ENCODE measurements at regions not wholly inside any gene's neighbourhood (a gene's known extent, or its start where the extent isn't known, plus 50 kb on each side); places are given as distances from the start of the nearest gene placed in this dataset.

DNA sequence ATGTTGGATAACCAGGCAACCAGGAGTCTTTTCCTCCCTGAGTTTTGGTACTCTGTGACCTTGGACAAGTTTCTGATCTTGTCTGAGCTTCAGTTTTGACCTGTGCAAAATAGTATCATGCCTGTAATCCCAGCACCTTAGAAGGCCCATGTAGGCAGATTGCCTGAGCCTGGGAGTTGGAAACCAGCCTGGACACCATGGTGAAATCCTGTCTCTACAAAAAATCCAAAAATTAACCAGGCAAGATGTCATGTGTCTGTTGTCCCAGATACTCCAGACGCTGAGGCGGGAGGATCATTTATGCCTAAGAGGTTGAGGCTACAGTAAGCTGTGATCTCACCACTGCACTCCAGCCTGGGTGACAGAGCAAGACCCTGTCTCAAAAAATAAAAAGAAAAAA, 114.8 kb downstream of the IL12A start:
- H3K9me3 ChIP-seq = no peaks in the 10 kb centered on the region
- no peaks in the 10 kb centered on the region for H3K36me3 ChIP-seq
- no peaks in the 10 kb centered on the region for H3K4me1 ChIP-seq
- no peak overlapping the region for H3K4me3 ChIP-seq
- 94 to 98% (median 97%) methylated on average over 2 of the region's 2 CpGs for WGBS, 5 donors
- intact Hi-C loops (cut with DNase I; ENCODE audit: low total_unique reads) = no loop called here
- no peak for TF ChIP-seq POLR2A (IDR thresholded peaks at IDR 0.05)
- no peak for TF ChIP-seq POLR2AphosphoS5 (IDR thresholded peaks at IDR 0.05)
- TF ChIP-seq, protein P1, sequence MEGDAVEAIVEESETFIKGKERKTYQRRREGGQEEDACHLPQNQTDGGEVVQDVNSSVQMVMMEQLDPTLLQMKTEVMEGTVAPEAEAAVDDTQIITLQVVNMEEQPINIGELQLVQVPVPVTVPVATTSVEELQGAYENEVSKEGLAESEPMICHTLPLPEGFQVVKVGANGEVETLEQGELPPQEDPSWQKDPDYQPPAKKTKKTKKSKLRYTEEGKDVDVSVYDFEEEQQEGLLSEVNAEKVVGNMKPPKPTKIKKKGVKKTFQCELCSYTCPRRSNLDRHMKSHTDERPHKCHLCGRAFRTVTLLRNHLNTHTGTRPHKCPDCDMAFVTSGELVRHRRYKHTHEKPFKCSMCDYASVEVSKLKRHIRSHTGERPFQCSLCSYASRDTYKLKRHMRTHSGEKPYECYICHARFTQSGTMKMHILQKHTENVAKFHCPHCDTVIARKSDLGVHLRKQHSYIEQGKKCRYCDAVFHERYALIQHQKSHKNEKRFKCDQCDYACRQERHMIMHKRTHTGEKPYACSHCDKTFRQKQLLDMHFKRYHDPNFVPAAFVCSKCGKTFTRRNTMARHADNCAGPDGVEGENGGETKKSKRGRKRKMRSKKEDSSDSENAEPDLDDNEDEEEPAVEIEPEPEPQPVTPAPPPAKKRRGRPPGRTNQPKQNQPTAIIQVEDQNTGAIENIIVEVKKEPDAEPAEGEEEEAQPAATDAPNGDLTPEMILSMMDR (IDR thresholded peaks at IDR 0.05 in 8 of 11, conservative IDR thresholded peaks at IDR 0.05 in 3 of 11) = no peak
- peaks cover 0 to 4% (median 0%) of the 10 kb centered on the region in 7 donors for H3K27me3 ChIP-seq (replicated peaks in 1 of 7)
- DNase-seq = no peak
- H3K27ac ChIP-seq = no peak overlapping the region

DNA sequence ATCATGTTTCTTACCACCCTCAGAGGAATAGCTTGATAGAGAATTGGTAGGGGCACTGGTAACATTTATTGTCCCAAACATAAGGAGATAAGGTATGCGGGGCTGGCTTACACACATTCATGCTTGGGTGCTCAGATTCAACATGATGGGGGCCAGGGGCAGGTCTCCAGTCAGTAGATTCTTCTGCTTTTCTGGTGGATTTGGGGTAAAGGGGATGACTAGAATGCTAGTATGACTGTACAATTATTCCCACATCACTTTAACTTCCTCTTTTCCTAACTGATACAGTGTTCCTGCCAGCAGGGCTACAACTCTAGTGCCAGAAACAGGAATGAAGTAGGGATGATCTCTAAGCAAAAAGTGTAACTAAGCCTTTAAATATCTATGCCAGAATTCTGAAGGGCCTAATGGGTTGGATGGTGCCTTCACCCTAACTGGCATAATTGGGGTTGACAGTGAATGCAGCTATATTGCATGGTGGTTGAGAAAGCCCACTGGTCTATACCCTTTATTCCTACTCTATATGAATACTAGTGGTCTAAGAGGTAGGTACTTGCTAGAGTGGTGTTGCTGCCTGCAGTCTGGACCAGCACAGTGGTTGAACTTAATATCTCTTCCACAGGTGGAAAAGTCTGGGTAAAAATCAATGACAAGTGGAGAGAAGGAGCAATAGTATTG, 117.4 kb downstream of the IL12A start:
- no peak overlapping the region for H3K27ac ChIP-seq
- H3K27me3 ChIP-seq (replicated peaks in 1 of 7) = no peaks in the 10 kb centered on the region
- no peak overlapping the region for H3K4me3 ChIP-seq
- H3K36me3 ChIP-seq = no peaks in the 10 kb centered on the region
- TF ChIP-seq POLR2AphosphoS5 (IDR thresholded peaks at IDR 0.05) (no peak), POLR2A (IDR thresholded peaks at IDR 0.05) (no peak)
- TF ChIP-seq, protein P1 (IDR thresholded peaks at IDR 0.05 in 8 of 11, conservative IDR thresholded peaks at IDR 0.05 in 3 of 11) = no peak
- no peaks in the 10 kb centered on the region for H3K4me1 ChIP-seq
- intact Hi-C loops (cut with DNase I; ENCODE audit: low total_unique reads) = no loop called here
- 52 to 71% (median 63%) methylated on average over 1 of the region's 1 CpG for WGBS, 5 donors
- H3K9me3 ChIP-seq = no peaks in the 10 kb centered on the region
- no peak for DNase-seq

DNA sequence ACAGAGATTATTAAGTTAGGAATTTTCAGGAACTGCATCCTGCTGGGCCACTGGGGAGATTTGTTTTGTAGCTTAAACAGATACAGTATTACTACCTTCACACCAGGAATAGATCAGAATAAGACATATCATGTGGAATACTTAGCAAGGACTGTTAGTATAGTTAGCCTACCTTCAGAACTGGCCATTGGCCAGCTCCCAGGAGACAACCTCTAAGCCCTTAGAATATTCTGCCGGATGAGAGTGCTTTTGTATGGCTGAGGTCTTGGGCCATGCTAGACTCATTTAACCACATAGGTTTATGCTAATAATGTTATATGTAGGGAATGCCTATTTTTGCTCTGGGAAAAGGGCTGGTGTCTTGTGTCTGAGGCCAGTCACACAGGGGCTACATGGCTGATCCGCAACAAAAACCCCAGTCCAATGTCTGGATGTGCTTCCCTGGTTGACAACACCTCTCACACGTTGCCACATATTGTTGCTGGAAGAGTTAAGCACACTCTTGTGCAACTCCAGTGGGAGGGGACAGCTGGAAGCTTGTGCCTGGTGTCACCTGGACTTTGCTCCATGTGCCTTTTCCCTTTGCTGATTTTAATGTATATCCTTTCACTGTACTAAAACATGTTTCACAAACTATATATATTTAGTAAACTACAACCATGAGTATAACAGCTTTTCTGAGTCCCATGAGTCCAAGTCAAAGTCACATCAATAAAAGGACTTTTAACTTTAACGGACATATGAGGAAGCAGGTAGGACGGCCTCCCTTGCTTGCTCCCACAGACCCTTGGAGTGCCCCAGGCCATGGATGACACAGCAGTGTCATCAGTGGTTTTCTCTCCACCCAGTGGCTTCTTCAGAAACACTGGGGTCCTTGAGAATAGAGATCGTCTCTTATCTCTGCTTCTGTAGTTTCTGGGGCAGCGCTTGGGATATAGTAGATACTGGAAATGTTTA, 118.0 kb upstream of the C3orf80 start:
- Histone ChIP-seq H3K27me3 (replicated peaks in 1 of 7) (no peaks in the 10 kb centered on the region), H3K36me3 (no peaks in the 10 kb centered on the region), H3K27ac (no peak overlapping the region), H3K4me3 (no peak overlapping the region), H3K4me1 (no peaks in the 10 kb centered on the region), H3K9me3 (no peaks in the 10 kb centered on the region)
- intact Hi-C loops (cut with DNase I; ENCODE audit: low total_unique reads) = no loop called here
- DNase-seq = no peak
- TF ChIP-seq POLR2AphosphoS5 (IDR thresholded peaks at IDR 0.05) (no peak), POLR2A (IDR thresholded peaks at IDR 0.05) (no peak)
- TF ChIP-seq, protein P1 (IDR thresholded peaks at IDR 0.05 in 8 of 11, conservative IDR thresholded peaks at IDR 0.05 in 3 of 11) = no peak
- 61 to 70% (median 67%) methylated on average over 7 of the region's 7 CpGs for WGBS, 5 donors

- Histone ChIP-seq H3K4me3 (no peak overlapping the region), H3K9me3 (no peaks in the 10 kb centered on the region), H3K36me3 (no peaks in the 10 kb centered on the region), H3K4me1 (no peaks in the 10 kb centered on the region), H3K27ac (no peak overlapping the region), H3K27me3 (replicated peaks in 1 of 7) (no peaks in the 10 kb centered on the region)
- DNase-seq = no peak
- WGBS, 5 donors = 49 to 64% (median 62%) methylated on average over 4 of the region's 4 CpGs
- intact Hi-C loops (cut with DNase I; ENCODE audit: low total_unique reads) = no loop called here
- TF ChIP-seq POLR2AphosphoS5 (IDR thresholded peaks at IDR 0.05) (no peak), POLR2A (IDR thresholded peaks at IDR 0.05) (no peak)
- TF ChIP-seq, protein P1 (IDR thresholded peaks at IDR 0.05 in 8 of 11, conservative IDR thresholded peaks at IDR 0.05 in 3 of 11) = no peak
Measured at GRCh38 chr3:160108362-160108761, 116.9 kb upstream of the C3orf80 start.

Measured in spleen (tissue), 11 donors.